IPS-18a (cell line): ENCODE measurements at regions not wholly inside any gene's neighbourhood (a gene's known extent, or its start where the extent isn't known, plus 50 kb on each side); places are given as distances from the start of the nearest gene placed in this dataset.

ENCODE experiments used
- H3K27ac ChIP-seq: one replicate; pipeline ENCODE4 v1.5.1; 2013; ENCODE audit warnings: low read length
- H3K27me3 ChIP-seq: one replicate; pipeline ENCODE4 v1.6.1; 2013; ENCODE audit warnings: mild to moderate bottlenecking, low read length; ENCODE audit not compliant: control insufficient read depth, insufficient read depth
- H3K36me3 ChIP-seq: one replicate; pipeline ENCODE4 v1.6.1; 2013; ENCODE audit warnings: low read depth, low read length; ENCODE audit not compliant: control insufficient read depth
- H3K4me1 ChIP-seq: one replicate; pipeline ENCODE4 v1.6.1; 2013; ENCODE audit warnings: low read depth, low read length; ENCODE audit not compliant: control insufficient read depth
- H3K4me3 ChIP-seq: one replicate; pipeline ENCODE4 v1.5.1; 2013; ENCODE audit warnings: low read length
- H3K9ac ChIP-seq: one replicate; pipeline ENCODE4 v1.6.1; 2013; ENCODE audit warnings: mild to moderate bottlenecking, low read length, moderate library complexity
- H3K9me3 ChIP-seq: one replicate; pipeline ENCODE4 v1.6.1; 2013; ENCODE audit warnings: low read depth, low read length; ENCODE audit not compliant: control insufficient read depth

DNA sequence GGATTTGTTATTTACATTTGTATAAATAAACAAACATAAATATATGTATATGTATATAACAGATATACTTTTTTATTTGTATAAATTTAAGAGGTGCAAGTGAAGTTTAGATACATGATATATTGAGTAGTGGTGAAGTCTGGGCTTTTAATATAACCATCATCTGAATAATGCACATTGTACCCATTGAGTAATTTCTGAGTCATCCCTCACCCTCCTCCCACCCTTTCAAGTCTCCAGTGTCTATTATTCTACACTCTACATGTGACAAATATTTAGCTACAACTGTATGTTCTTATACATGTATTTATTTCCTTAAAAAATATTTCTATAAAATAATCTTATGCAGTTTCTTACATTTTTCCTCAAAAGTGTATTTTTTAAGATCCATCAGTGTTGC lies 358.7 kb upstream of the TFPI start:
- H3K4me3 ChIP-seq = no peak overlapping the region
- H3K27me3 ChIP-seq = no peaks in the 10 kb centered on the region
- peaks cover 2% of the 10 kb centered on the region for H3K4me1 ChIP-seq
- H3K27ac ChIP-seq = no peak overlapping the region
- H3K36me3 ChIP-seq = no peaks in the 10 kb centered on the region
- H3K9me3 ChIP-seq = no peaks in the 10 kb centered on the region
- no peak overlapping the region for H3K9ac ChIP-seq

DNA sequence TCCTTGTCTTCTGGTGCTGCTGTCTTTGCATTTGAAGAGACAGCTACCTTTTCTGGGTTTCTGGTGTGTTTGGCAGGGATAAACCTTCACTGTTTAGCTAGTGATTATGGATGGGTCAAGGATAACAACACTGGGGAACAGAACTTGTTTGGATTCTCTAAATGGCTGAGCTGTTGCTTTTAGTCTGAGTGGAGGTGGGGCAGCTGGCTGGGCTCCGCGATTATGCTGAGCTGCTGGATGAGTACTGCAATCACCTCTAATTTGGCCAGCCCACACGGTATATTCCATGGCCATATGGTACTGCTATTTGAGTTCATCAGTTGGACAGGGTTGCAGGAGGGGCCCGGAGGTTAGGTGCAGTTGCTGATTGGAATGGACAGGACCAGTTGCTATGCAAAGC lies 361.6 kb upstream of the TFPI start:
- Histone ChIP-seq H3K27ac (no peak overlapping the region), H3K9ac (no peak overlapping the region), H3K4me3 (no peak overlapping the region), H3K36me3 (no peaks in the 10 kb centered on the region), H3K9me3 (no peaks in the 10 kb centered on the region), H3K4me1 (peaks cover 2% of the 10 kb centered on the region), H3K27me3 (no peaks in the 10 kb centered on the region)

DNA sequence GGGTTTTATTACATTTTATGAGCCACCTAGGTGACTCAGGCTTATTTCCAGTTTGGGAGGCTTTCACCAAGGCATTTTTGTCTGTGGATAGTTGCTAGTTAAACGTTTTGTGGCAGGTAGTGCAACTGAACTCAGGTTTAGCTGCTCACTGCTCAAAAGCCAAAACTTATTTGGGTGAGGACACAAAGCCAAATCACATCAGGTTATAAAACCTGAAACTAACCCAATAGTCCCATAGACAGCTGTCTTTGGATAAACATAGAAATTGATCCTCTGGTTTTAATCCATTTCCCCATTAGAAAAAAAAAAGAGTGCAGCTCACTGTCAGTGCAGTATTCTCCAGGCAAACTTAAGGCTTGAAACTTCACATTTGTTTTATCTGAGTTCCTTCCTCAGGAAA lies 362.6 kb upstream of the TFPI start:
- no peaks in the 10 kb centered on the region for H3K27me3 ChIP-seq
- peaks cover 2% of the 10 kb centered on the region for H3K4me1 ChIP-seq
- H3K9me3 ChIP-seq = no peaks in the 10 kb centered on the region
- no peak overlapping the region for H3K9ac ChIP-seq
- H3K27ac ChIP-seq = no peak overlapping the region
- H3K36me3 ChIP-seq = no peaks in the 10 kb centered on the region
- no peak overlapping the region for H3K4me3 ChIP-seq

DNA sequence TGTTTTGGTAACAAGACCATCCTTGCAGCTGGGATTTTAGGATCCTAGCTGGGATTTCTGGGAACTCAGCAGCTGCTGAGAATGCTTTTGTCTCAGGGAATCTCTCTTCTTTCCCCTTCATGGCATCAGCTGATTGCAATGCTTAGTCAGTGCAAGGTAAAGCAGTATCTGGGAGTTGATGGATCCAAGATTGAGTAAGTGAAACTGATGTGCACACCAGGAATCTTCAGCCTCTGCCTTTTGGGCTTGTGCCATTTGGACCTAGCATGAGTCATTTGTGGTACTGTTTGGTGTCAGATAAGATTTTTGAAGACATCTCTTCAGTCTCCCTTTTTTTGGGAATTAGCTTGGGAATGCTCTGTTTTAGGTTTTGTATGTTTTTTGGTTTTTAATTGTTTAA lies 363.3 kb upstream of the TFPI start:
- peaks cover 2% of the 10 kb centered on the region for H3K4me1 ChIP-seq
- no peak overlapping the region for H3K4me3 ChIP-seq
- no peak overlapping the region for H3K27ac ChIP-seq
- H3K36me3 ChIP-seq = no peaks in the 10 kb centered on the region
- no peak overlapping the region for H3K9ac ChIP-seq
- H3K27me3 ChIP-seq = no peaks in the 10 kb centered on the region
- no peaks in the 10 kb centered on the region for H3K9me3 ChIP-seq

DNA sequence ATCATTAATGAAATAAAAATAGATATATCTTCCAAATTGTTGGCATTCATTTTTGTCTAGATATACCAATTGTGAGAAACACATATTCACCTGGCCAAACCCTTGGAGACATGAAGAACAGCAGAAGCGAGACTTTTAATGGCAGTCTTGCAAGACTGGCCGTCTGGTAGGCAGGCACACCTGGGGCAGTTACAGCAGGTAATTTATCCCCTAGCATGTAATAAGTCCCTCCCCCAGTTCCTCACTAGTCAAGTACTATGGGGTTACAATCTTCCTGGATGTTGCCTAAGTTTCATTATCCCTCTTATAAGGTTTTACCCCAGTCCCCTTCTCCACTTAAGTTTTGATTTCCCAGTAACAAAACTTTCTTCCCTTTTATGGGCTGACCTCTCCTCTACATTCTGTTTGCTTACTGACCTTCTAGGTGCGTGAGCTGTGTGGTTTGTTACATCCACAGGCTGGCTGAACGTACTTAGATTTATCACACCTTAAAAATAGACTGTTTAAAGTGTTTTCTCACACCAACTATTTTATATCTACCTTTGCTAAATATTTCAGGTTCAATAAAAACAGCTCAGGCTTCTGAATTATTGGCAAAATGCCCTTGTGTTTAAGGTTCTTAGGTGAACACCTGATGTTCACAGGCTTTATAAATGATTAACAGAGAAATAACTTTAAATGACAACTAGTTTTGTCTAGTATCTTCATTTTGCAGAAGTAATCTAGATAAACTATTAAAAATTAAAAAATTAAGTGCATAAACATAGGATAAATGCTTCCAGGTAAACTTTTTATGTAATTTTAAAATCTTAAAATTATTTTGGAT lies 365.0 kb upstream of the TFPI start:
- no peak overlapping the region for H3K9ac ChIP-seq

DNA sequence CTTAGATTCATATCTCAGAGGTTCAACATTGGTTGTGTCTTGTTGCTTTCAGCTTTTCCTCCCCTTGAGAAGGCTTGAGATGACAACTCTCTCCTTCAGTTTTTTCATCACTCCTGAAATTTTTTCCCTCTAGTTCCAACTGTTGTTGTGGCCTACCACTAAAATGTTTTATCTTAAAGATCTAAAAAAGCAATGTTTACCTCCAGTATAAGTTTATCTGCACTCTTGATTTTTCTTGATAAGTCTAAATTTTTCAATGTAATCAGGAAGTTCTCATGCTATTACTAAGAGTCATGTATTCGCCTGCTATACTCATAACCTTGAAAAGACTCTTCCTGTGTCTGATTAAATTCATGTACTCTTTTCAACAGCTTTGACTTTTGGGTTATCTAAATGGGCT lies 366.3 kb upstream of the TFPI start:
- H3K27ac ChIP-seq = no peak overlapping the region
- no peaks in the 10 kb centered on the region for H3K27me3 ChIP-seq
- no peak overlapping the region for H3K4me3 ChIP-seq
- no peaks in the 10 kb centered on the region for H3K9me3 ChIP-seq
- peaks cover 2% of the 10 kb centered on the region for H3K4me1 ChIP-seq
- no peak overlapping the region for H3K9ac ChIP-seq
- H3K36me3 ChIP-seq = no peaks in the 10 kb centered on the region

More for the DNA sequence above, 365.0 kb upstream of the TFPI start:
- no peak overlapping the region for H3K4me3 ChIP-seq
- peaks cover 2% of the 10 kb centered on the region for H3K4me1 ChIP-seq
- H3K36me3 ChIP-seq = no peaks in the 10 kb centered on the region
- H3K9me3 ChIP-seq = no peaks in the 10 kb centered on the region
- H3K27me3 ChIP-seq = no peaks in the 10 kb centered on the region
- no peak overlapping the region for H3K27ac ChIP-seq

DNA sequence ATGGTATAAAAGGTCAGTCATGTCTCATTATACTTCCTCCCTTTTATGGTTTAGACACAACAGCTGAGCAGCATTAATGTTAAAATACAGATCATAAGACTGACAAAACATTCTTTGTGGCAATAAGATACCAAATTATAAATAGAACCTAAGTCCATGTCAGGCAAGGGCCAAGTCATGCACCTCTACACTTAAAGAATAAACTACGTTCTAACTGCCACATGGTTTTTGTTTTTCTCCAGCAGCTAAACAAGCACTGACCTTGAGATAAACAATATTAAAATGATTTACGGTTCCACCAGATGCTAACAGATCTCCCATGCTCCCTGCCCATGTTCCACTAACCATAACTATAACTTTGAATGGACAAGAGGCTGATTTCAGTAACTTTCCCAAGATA lies 368.6 kb upstream of the TFPI start:
- Histone ChIP-seq H3K9me3 (no peaks in the 10 kb centered on the region), H3K4me3 (no peak overlapping the region)

DNA sequence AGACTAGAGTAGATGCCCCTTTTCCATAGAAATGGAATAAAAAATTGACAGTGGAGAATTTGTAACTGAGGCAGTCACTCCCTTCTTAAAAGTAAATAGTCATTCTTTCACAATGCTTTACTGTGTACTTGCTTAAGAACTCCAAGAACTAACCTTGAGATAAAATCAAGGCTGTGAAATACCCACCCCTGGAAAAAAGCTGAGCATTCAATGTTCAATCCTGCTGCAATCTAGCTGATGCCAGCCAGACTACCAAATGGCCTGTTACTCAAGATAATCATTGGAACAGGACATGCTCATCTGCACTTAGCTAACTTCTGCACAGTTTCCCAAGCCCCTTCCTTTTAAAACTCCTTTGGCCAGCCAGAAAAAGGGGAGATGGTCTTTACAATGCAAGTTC lies 367.4 kb upstream of the GULP1 start:
- no peak overlapping the region for H3K4me3 ChIP-seq
- H3K27ac ChIP-seq = no peak overlapping the region
- H3K9me3 ChIP-seq = no peaks in the 10 kb centered on the region
- H3K9ac ChIP-seq = no peak overlapping the region
- H3K27me3 ChIP-seq = no peaks in the 10 kb centered on the region
- no peaks in the 10 kb centered on the region for H3K4me1 ChIP-seq
- no peaks in the 10 kb centered on the region for H3K36me3 ChIP-seq

More for the DNA sequence above, 368.6 kb upstream of the TFPI start:
- Histone ChIP-seq H3K4me1 (no peaks in the 10 kb centered on the region), H3K27me3 (no peaks in the 10 kb centered on the region), H3K27ac (no peak overlapping the region), H3K36me3 (no peaks in the 10 kb centered on the region), H3K9ac (no peak overlapping the region)

DNA sequence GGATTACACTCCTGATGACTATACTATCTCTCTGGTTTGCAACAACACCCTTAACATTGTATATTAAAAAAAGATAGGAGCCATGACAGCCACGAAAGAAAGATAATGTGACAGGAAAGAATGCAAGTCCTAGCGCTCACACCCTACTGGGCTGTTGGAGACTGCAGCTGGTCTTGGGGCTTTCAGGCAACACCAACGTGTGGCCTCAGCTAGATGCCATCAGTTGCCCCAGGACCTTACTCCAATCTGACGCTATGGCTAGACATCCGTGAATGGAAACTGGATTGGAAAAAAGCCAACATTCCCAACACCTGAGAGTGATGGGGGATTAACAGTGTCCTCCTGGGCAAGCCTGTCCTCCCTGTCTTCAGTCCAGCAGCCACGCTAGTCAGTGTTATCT lies 357.4 kb upstream of the GULP1 start:
- Histone ChIP-seq H3K4me1 (no peaks in the 10 kb centered on the region), H3K9me3 (no peaks in the 10 kb centered on the region), H3K4me3 (no peak overlapping the region), H3K27ac (no peak overlapping the region), H3K36me3 (no peaks in the 10 kb centered on the region), H3K27me3 (no peaks in the 10 kb centered on the region), H3K9ac (no peak overlapping the region)

DNA sequence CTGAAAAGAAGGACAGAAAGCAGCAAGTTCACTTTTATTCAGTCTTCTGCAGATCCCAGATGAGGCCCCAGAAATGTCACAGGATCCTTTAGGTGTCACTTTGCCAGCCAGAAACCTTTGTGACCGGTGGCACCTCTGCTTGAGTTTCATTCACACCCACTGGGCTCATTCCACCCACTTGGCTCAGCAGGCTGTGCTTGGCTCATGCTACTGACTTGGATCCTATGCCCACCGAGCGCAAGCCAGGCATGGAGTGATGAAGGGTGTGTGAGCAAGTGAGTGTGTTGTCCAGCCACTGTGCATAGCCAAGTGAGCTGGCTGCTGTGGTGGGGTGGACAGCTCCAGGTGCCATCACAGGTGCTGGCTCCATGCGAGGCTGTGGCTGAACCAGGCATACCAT lies 357.0 kb upstream of the GULP1 start:
- no peak overlapping the region for H3K9ac ChIP-seq
- no peak overlapping the region for H3K4me3 ChIP-seq
- H3K4me1 ChIP-seq = no peaks in the 10 kb centered on the region
- no peaks in the 10 kb centered on the region for H3K36me3 ChIP-seq
- no peak overlapping the region for H3K27ac ChIP-seq
- H3K27me3 ChIP-seq = no peaks in the 10 kb centered on the region
- H3K9me3 ChIP-seq = no peaks in the 10 kb centered on the region

DNA sequence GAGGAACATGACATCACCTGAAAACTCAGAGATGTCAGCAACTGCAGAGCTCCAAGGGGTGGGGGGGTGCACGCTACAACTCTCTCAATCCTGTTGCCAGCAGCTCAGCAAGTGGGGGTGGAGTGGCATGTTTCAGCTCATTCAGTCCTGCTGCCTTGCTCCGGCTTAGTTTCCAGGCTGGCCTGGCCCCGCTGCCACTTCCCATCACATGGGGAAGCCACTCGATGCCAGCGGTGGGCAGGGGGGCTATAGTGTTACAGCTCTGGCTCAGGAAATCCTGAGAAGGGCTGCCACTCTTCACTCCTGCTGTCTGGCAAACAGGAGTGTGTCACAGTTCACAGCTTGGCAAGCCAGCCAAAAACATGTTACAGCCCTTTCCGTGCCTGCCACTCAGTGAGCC lies 356.5 kb upstream of the GULP1 start:
- Histone ChIP-seq H3K9me3 (no peaks in the 10 kb centered on the region), H3K36me3 (no peaks in the 10 kb centered on the region), H3K9ac (no peak overlapping the region), H3K27me3 (no peaks in the 10 kb centered on the region), H3K27ac (no peak overlapping the region), H3K4me1 (no peaks in the 10 kb centered on the region), H3K4me3 (no peak overlapping the region)

DNA sequence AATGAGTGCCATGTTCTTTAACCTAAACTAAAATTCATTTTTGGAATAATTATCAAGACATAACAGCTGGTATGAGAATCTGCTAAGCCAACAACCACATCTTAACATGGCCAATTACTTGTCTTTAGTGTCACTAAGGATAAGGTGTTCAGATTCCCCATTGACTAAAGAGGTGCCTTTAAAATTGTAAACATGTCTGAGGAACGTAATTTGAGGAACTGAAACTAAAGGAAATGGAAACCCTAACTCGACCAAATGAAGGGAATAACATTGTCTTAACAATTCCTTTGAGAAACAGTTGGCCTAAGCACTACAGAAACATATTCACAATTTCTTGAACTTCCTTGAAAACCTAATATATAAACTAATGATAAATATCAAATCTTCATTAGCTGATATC lies 355.4 kb upstream of the GULP1 start:
- no peaks in the 10 kb centered on the region for H3K36me3 ChIP-seq
- H3K9ac ChIP-seq = no peak overlapping the region
- H3K27ac ChIP-seq = no peak overlapping the region
- H3K9me3 ChIP-seq = no peaks in the 10 kb centered on the region
- H3K4me3 ChIP-seq = no peak overlapping the region
- no peaks in the 10 kb centered on the region for H3K4me1 ChIP-seq
- no peaks in the 10 kb centered on the region for H3K27me3 ChIP-seq
